Epithelial cell of proximal tubule (primary cell): ENCODE measurements at regions not wholly inside any gene's neighbourhood (a gene's known extent, or its start where the extent isn't known, plus 50 kb on each side); places are given as distances from the start of the nearest gene placed in this dataset.

ENCODE experiments used
- DNase-seq: peaks from one replicate; pipeline ENCODE4 v3.0.0-alpha.2; 2011; ENCODE audit warnings: low read depth
- H3K4me3 ChIP-seq: 2 replicates; pipeline ENCODE4 v1.5.1; 2011; ENCODE audit warnings: low read depth, mild to moderate bottlenecking, low read length
- TF ChIP-seq, protein P1 (sequence below): conservative IDR thresholded peaks from 2 replicates; pipeline ENCODE4 v1.5.1; 2012; ENCODE audit warnings: low read depth, mild to moderate bottlenecking, low read length

GRCh38 chr18:56461151-56461550 lies 177.2 kb downstream of the TXNL1 start:
- no peak for DNase-seq
- no peak overlapping the region for H3K4me3 ChIP-seq
- TF ChIP-seq, protein P1, sequence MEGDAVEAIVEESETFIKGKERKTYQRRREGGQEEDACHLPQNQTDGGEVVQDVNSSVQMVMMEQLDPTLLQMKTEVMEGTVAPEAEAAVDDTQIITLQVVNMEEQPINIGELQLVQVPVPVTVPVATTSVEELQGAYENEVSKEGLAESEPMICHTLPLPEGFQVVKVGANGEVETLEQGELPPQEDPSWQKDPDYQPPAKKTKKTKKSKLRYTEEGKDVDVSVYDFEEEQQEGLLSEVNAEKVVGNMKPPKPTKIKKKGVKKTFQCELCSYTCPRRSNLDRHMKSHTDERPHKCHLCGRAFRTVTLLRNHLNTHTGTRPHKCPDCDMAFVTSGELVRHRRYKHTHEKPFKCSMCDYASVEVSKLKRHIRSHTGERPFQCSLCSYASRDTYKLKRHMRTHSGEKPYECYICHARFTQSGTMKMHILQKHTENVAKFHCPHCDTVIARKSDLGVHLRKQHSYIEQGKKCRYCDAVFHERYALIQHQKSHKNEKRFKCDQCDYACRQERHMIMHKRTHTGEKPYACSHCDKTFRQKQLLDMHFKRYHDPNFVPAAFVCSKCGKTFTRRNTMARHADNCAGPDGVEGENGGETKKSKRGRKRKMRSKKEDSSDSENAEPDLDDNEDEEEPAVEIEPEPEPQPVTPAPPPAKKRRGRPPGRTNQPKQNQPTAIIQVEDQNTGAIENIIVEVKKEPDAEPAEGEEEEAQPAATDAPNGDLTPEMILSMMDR: no peak

- H3K4me3 ChIP-seq: no peak overlapping the region
- DNase-seq: no peak
- TF ChIP-seq, protein P1: no peak
Measured at GRCh38 chr18:56460581-56460980, 177.8 kb downstream of the TXNL1 start.

- TF ChIP-seq, protein P1: no peak
- DNase-seq: no peak
- no peak overlapping the region for H3K4me3 ChIP-seq
Measured at GRCh38 chr18:56458770-56459712, 179.4 kb downstream of the TXNL1 start.

DNA sequence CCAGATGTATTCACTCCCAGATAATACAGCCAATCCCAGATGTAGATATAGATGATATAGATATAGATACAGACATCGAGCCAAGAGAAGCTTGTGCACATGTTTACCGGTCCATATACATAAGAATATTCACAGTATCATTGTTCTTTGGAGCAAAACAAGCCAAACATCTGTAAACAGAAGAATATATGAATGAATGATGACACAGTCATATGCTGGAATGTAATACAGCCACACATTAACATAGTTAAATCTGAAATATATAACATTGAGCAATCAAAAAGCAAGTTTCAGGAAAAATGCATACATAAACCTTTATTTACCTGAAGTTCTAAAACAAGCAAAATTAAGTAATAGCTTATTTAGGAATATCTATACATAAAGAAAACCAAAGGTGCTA lies 182.5 kb downstream of the TXNL1 start:
- TF ChIP-seq, protein P1: no peak
- no peak overlapping the region for H3K4me3 ChIP-seq
- no peak for DNase-seq

DNA sequence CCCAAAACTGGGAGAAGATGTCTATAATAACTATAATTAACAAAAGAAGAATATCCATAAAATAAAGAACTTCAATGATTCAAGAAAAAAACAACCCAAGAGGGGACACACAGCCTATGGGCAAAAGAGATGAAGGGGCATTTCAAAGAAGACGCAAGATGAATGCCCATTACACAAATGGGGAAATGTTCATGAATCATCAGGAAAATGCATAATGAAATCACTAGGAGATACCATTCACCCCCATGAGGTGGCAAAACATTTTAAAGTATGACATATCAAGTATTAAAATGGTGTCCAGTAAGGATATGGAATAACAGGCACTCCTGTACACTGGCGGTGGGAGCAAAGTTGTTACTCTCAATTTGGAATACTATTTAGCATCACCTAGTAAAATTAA lies 183.3 kb downstream of the TXNL1 start:
- no peak for DNase-seq

DNA sequence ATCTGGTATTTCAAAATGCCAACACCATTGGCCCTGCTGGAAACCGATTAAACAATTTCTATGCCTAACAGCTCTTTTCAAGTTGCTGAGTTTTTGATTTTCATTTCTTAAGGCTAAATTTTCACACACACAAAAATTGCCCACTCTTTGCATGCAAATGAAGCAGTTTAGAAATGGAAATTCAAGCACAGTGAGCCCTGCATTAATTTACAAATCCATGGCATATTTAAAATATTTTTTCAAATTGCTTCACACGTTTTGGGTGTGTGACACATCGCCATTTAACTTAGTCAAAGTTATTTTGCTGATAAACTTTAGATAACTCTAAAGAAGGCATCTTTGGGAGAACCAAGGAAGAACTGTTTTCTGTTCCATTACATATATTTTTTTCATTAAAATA lies 184.8 kb downstream of the TXNL1 start:
- TF ChIP-seq, protein P1: no peak
- no peak for DNase-seq
- H3K4me3 ChIP-seq: no peak overlapping the region

More for the DNA sequence above, 183.3 kb downstream of the TXNL1 start:
- TF ChIP-seq, protein P1: no peak
- H3K4me3 ChIP-seq: no peak overlapping the region

DNA sequence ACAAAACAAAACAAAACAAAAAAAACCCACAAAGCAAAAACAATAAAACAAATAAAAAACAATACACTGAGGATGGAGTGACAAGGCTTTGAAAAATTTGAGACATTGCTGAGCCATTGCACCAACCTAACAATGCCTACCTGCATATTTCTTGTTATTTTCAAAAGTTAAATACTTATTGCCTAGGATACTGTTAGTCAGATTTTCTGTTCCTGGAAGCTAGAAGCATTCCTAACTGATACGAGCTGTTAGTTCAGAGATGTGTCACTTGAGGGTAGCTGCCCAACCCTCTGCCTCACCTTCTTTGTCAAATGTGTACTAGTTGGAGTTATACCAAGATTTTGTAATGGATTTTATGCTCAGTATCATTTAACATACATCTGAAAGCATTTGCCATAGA lies 187.2 kb downstream of the TXNL1 start:
- no peak for DNase-seq
- TF ChIP-seq, protein P1: no peak
- H3K4me3 ChIP-seq: no peak overlapping the region
